ENCODE measurements at regions not wholly inside any gene's neighbourhood (a gene's known extent, or its start where the extent isn't known, plus 50 kb on each side); places are given as distances from the start of the nearest gene placed in this dataset.

GRCh38 chr6:27133281-27134227 lies 113.9 kb upstream of the PRSS16 start (continued):
- TF ChIP-seq, protein P1, sequence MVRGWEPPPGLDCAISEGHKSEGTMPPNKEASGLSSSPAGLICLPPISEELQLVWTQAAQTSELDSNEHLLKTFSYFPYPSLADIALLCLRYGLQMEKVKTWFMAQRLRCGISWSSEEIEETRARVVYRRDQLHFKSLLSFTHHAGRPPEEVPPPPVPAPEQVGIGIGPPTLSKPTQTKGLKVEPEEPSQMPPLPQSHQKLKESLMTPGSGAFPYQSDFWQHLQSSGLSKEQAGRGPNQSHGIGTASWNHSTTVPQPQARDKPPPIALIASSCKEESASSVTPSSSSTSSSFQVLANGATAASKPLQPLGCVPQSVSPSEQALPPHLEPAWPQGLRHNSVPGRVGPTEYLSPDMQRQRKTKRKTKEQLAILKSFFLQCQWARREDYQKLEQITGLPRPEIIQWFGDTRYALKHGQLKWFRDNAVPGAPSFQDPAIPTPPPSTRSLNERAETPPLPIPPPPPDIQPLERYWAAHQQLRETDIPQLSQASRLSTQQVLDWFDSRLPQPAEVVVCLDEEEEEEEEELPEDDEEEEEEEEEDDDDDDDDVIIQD (CRISPR knock-in tag; IDR thresholded peaks at IDR 0.05; ENCODE audit: low read depth) = no peak
- no peak for TF ChIP-seq TEAD2 (CRISPR knock-in tag; IDR thresholded peaks at IDR 0.05)
- TF ChIP-seq, protein P2, sequence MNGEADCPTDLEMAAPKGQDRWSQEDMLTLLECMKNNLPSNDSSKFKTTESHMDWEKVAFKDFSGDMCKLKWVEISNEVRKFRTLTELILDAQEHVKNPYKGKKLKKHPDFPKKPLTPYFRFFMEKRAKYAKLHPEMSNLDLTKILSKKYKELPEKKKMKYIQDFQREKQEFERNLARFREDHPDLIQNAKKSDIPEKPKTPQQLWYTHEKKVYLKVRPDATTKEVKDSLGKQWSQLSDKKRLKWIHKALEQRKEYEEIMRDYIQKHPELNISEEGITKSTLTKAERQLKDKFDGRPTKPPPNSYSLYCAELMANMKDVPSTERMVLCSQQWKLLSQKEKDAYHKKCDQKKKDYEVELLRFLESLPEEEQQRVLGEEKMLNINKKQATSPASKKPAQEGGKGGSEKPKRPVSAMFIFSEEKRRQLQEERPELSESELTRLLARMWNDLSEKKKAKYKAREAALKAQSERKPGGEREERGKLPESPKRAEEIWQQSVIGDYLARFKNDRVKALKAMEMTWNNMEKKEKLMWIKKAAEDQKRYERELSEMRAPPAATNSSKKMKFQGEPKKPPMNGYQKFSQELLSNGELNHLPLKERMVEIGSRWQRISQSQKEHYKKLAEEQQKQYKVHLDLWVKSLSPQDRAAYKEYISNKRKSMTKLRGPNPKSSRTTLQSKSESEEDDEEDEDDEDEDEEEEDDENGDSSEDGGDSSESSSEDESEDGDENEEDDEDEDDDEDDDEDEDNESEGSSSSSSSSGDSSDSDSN (CRISPR knock-in tag; IDR thresholded peaks at IDR 0.05) = peak; percentile 35
- 0 out of 2 replicates have a peak, but pooled peaks have one; percentile 22 for TF ChIP-seq RAD21 (CRISPR knock-in tag; IDR thresholded peaks at IDR 0.05)
- TF ChIP-seq, protein P3, sequence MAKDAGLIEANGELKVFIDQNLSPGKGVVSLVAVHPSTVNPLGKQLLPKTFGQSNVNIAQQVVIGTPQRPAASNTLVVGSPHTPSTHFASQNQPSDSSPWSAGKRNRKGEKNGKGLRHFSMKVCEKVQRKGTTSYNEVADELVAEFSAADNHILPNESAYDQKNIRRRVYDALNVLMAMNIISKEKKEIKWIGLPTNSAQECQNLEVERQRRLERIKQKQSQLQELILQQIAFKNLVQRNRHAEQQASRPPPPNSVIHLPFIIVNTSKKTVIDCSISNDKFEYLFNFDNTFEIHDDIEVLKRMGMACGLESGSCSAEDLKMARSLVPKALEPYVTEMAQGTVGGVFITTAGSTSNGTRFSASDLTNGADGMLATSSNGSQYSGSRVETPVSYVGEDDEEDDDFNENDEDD (CRISPR knock-in tag; IDR thresholded peaks at IDR 0.05; ENCODE audit: borderline replicate concordance) = peak; percentile 49; the same call in 1 of the 2 replicates
- TF ChIP-seq SAP130 (CRISPR knock-in tag; IDR thresholded peaks at IDR 0.05; ENCODE audit: low read depth) = peak; percentile 37
- no peak for TF ChIP-seq ZNF446 (CRISPR knock-in tag; IDR thresholded peaks at IDR 0.05)
- no peak for TF ChIP-seq NFE2L1 (CRISPR knock-in tag; IDR thresholded peaks at IDR 0.05; ENCODE audit: borderline replicate concordance)
- TF ChIP-seq TARDBP (CRISPR knock-in tag; IDR thresholded peaks at IDR 0.05) = 0 out of 2 replicates have a peak, but pooled peaks have one; percentile 31
- TF ChIP-seq ZSCAN20 (CRISPR knock-in tag; IDR thresholded peaks at IDR 0.05; ENCODE audit: borderline replicate concordance) = 0 out of 2 replicates have a peak, but pooled peaks have one; percentile 5
- 0 out of 2 replicates have a peak, but pooled peaks have one; percentile 4 for TF ChIP-seq NFKB2 (CRISPR knock-in tag; IDR thresholded peaks at IDR 0.05; ENCODE audit: borderline replicate concordance)
- TF ChIP-seq TMF1 (CRISPR knock-in tag; IDR thresholded peaks at IDR 0.05; ENCODE audit: low read depth) = no peak
- TF ChIP-seq POLR2G (IDR thresholded peaks at IDR 0.05; ENCODE audit: low read depth, low read length) = peak; percentile 83
- peak; percentile 60 for TF ChIP-seq XRCC5 (optimal IDR thresholded peaks at IDR 0.05; ENCODE audit: low read length)
- no peak for TF ChIP-seq ATAD3A (CRISPR knock-in tag; IDR thresholded peaks at IDR 0.05)
- TF ChIP-seq ZNF878 (CRISPR knock-in tag; IDR thresholded peaks at IDR 0.05) = 0 out of 2 replicates have a peak, but pooled peaks have one; percentile 30
- peak; percentile 26; the same call in 1 of the 2 replicates for TF ChIP-seq TFAP4 (IDR thresholded peaks at IDR 0.05; ENCODE audit: borderline replicate concordance, low read depth)
- 0 out of 2 replicates have a peak, but pooled peaks have one; percentile 16 for TF ChIP-seq SATB2 (CRISPR knock-in tag; IDR thresholded peaks at IDR 0.05)
- no peak for TF ChIP-seq ZBTB8A (CRISPR knock-in tag; IDR thresholded peaks at IDR 0.05; ENCODE audit: borderline replicate concordance, low read depth)
- TF ChIP-seq ZNF563 (CRISPR knock-in tag; IDR thresholded peaks at IDR 0.05) = 0 out of 2 replicates have a peak, but pooled peaks have one; percentile 41
- TF ChIP-seq BORCS8-MEF2B (CRISPR knock-in tag; IDR thresholded peaks at IDR 0.05) = peak; percentile 66; the same call in 1 of the 2 replicates
- no peak for TF ChIP-seq SOX5 (CRISPR knock-in tag; IDR thresholded peaks at IDR 0.05; ENCODE audit: borderline replicate concordance)

Data from HepG2 (cell line).